PC-9 (cell line): ENCODE measurements at regions not wholly inside any gene's neighbourhood (a gene's known extent, or its start where the extent isn't known, plus 50 kb on each side); places are given as distances from the start of the nearest gene placed in this dataset.
A peak's percentile ranks its signal among the peaks of the same experiment; 100 is the strongest.

ENCODE experiments used
- BruUV-seq: library from RNA; stranded (reverse); fragments of 400-500 nt; replicated peaks from 2 replicates; lab custom pipeline; 2021; lab: Mats Ljungman, UMichigan
- CTCF ChIA-PET: fragments of 300-600 bp; sonication (Branson Sonifier 250); formaldehyde crosslinking; loops from one replicate; lab custom pipeline; 2022; ENCODE audit warnings: antibody characterized with exemption; lab: Charles Lee
- POLR2A ChIA-PET: fragments of 300-600 bp; sonication (Branson Sonifier 250); formaldehyde crosslinking; loops from one replicate; lab custom pipeline; 2022; ENCODE audit warnings: antibody characterized with exemption; ENCODE audit not compliant: unreplicated experiment; lab: Charles Lee
- DNase-seq, 2 experiments: peaks; one replicate each; pipeline versions ENCODE4 v3.0.0 to v3.0.0-alpha.2; 2015 to 2022; ENCODE audit warnings: mixed read lengths in 1 of 2
- H2AFZ ChIP-seq: fragments of 200-600 bp; sonication (generic); 2 replicates; pipeline ENCODE4 v1.8.1; 2017; ENCODE audit warnings: antibody characterized with exemption
- H3F3A ChIP-seq: fragments of 200-600 bp; sonication (generic); 2 replicates; pipeline ENCODE4 v1.8.1; 2017; ENCODE audit warnings: antibody characterized with exemption, mild to moderate bottlenecking, low read depth; ENCODE audit not compliant: insufficient read depth
- H3K27ac ChIP-seq: fragments of 200-600 bp; sonication (generic); 2 replicates; pipeline ENCODE4 v1.6.1; 2016; ENCODE audit warnings: mixed run types
- H3K27me3 ChIP-seq: fragments of 200-600 bp; sonication (generic); 2 replicates; pipeline ENCODE4 v1.6.1; 2016; ENCODE audit warnings: low read depth, mixed run types; ENCODE audit not compliant: insufficient read depth
- H3K36me3 ChIP-seq: fragments of 200-600 bp; sonication (generic); 2 replicates; pipeline ENCODE4 v1.6.1; 2016; ENCODE audit warnings: low read depth, mixed run types
- H3K4me1 ChIP-seq: fragments of 200-600 bp; sonication (generic); replicated peaks from 2 replicates; pipeline ENCODE4 v1.6.1; 2016; ENCODE audit warnings: mixed run types; ENCODE audit not compliant: insufficient read depth
- H3K4me2 ChIP-seq: fragments of 200-600 bp; sonication (generic); 2 replicates; pipeline ENCODE4 v1.6.1; 2017; ENCODE audit warnings: mixed run types
- H3K4me3 ChIP-seq: fragments of 200-600 bp; sonication (generic); 2 replicates; pipeline ENCODE4 v1.6.1; 2016; ENCODE audit warnings: mixed run types
- H3K79me2 ChIP-seq: fragments of 200-600 bp; sonication (generic); 2 replicates; pipeline ENCODE4 v1.6.1; 2017; ENCODE audit warnings: low read depth, mixed run types
- H3K9me2 ChIP-seq: fragments of 200-600 bp; sonication (generic); 2 replicates; pipeline ENCODE4 v1.8.1; 2017; ENCODE audit warnings: mild to moderate bottlenecking; ENCODE audit not compliant: insufficient read depth
- H3K9me3 ChIP-seq: fragments of 200-600 bp; sonication (generic); 2 replicates; pipeline ENCODE4 v1.8.1; 2016; ENCODE audit warnings: low read depth; ENCODE audit not compliant: insufficient read depth
- H4K20me1 ChIP-seq: fragments of 200-600 bp; sonication (generic); 2 replicates; pipeline ENCODE4 v1.8.1; 2017; ENCODE audit not compliant: insufficient read depth
- CTCF ChIP-seq: fragments of 200-600 bp; sonication (generic); conservative IDR thresholded peaks from 2 replicates; pipeline ENCODE4 v1.6.1; 2017; ENCODE audit warnings: mixed run types, antibody characterized with exemption, mild to moderate bottlenecking, moderate library complexity
- EZH2 ChIP-seq: fragments of 200-600 bp; sonication (generic); IDR thresholded peaks from 2 replicates; pipeline ENCODE4 v1.8.0; 2017; ENCODE audit warnings: antibody characterized with exemption, low read depth
- intact Hi-C: fragments of 100-400 bp; cut with micrococcal nuclease; formaldehyde crosslinking; loops from one replicate; pipeline ENCODE4 v1.10.0; 2022; ENCODE audit not compliant: unreplicated experiment

GRCh38 chr12:25811656-25812126, 146.8 kb upstream of the RASSF8 start:
- 0 out of 2 replicates have a peak, but pooled peaks cover 3% of the 10 kb centered on the region for H3K9me3 ChIP-seq
- no peaks in the 10 kb centered on the region for H3K36me3 ChIP-seq
- intact Hi-C loops: no loop called here
- no TSS peak for BruUV-seq
- H3K79me2 ChIP-seq: no peaks in the 10 kb centered on the region
- no peak overlapping the region for H3K27ac ChIP-seq
- H3K9me2 ChIP-seq: no peaks in the 10 kb centered on the region
- H3K4me2 ChIP-seq: no peak overlapping the region
- TF ChIP-seq CTCF: no peak
- TF ChIP-seq EZH2: no peak
- ChIA-PET CTCF (no interaction called here), POLR2A (interaction anchor here (0.6 kb wide), 1 partner anchor 8 kb away, joined by 4 read pairs; no protein-coding TSS in a partner anchor)
- H3K27me3 ChIP-seq: no peaks in the 10 kb centered on the region
- H2AFZ ChIP-seq: no peak overlapping the region; the same call in 1 of the 2 replicates
- H4K20me1 ChIP-seq: no peaks in the 10 kb centered on the region
- H3F3A ChIP-seq: no peaks in the 10 kb centered on the region
- no peak overlapping the region for H3K4me3 ChIP-seq
- no peak for DNase-seq
- no peaks in the 10 kb centered on the region for H3K4me1 ChIP-seq

GRCh38 chr12:25812295-25812694, 146.2 kb upstream of the RASSF8 start:
- POLR2A ChIA-PET: interaction anchor here (0.5 kb wide), 1 partner anchor 959 kb away, joined by 5 read pairs; no protein-coding TSS in a partner anchor
- no peak for DNase-seq
- H3K79me2 ChIP-seq: no peaks in the 10 kb centered on the region
- H3K9me3 ChIP-seq: 0 out of 2 replicates have a peak, but pooled peaks cover 3% of the 10 kb centered on the region
- H3K4me1 ChIP-seq: no peaks in the 10 kb centered on the region
- no peak overlapping the region for H3K4me3 ChIP-seq
- H3F3A ChIP-seq: no peaks in the 10 kb centered on the region
- intact Hi-C loops: no loop called here
- no peak for TF ChIP-seq EZH2
- H3K36me3 ChIP-seq: no peaks in the 10 kb centered on the region
- CTCF ChIA-PET: interaction anchor here (0.6 kb wide), 1 partner anchor 376 kb away, joined by 3 read pairs; no protein-coding TSS in a partner anchor
- no peaks in the 10 kb centered on the region for H4K20me1 ChIP-seq
- H2AFZ ChIP-seq: no peak overlapping the region
- H3K27me3 ChIP-seq: no peaks in the 10 kb centered on the region
- no peak overlapping the region for H3K27ac ChIP-seq
- no TSS peak for BruUV-seq
- H3K9me2 ChIP-seq: no peaks in the 10 kb centered on the region
- no peak overlapping the region for H3K4me2 ChIP-seq

- ChIA-PET POLR2A (no interaction called here), CTCF (no interaction called here)
- H4K20me1 ChIP-seq: no peaks in the 10 kb centered on the region
- no peaks in the 10 kb centered on the region for H3K9me2 ChIP-seq
- DNase-seq: no peak
- H2AFZ ChIP-seq: peak overlapping the region; percentile 34; the same call in 1 of the 2 replicates
- H3K4me1 ChIP-seq: no peaks in the 10 kb centered on the region
- H3F3A ChIP-seq: no peaks in the 10 kb centered on the region
- H3K27me3 ChIP-seq: no peaks in the 10 kb centered on the region
- peaks cover 9% of the 10 kb centered on the region; the same call in 1 of the 2 replicates for H3K9me3 ChIP-seq
- no TSS peak for BruUV-seq
- H3K27ac ChIP-seq: no peak overlapping the region
- H3K79me2 ChIP-seq: no peaks in the 10 kb centered on the region
- no peak overlapping the region for H3K4me2 ChIP-seq
- no peak overlapping the region for H3K4me3 ChIP-seq
- intact Hi-C loops: no loop called here
- TF ChIP-seq CTCF (no peak), EZH2 (no peak)
- no peaks in the 10 kb centered on the region for H3K36me3 ChIP-seq
Measured at GRCh38 chr12:25813843-25814242, 144.6 kb upstream of the RASSF8 start.

GRCh38 chr12:25816637-25817036, 141.8 kb upstream of the RASSF8 start:
- Histone ChIP-seq H3K9me3 (peaks cover 6% of the 10 kb centered on the region; the same call in 1 of the 2 replicates), H3K4me1 (no peaks in the 10 kb centered on the region)
- intact Hi-C loops: no loop called here

More at GRCh38 chr12:25816637-25817036, 141.8 kb upstream of the RASSF8 start:
- Histone ChIP-seq H4K20me1 (no peaks in the 10 kb centered on the region), H3K4me2 (no peak overlapping the region), H3K27me3 (no peaks in the 10 kb centered on the region), H2AFZ (no peak overlapping the region), H3K79me2 (no peaks in the 10 kb centered on the region), H3K27ac (no peak overlapping the region), H3K4me3 (no peak overlapping the region), H3K36me3 (no peaks in the 10 kb centered on the region), H3K9me2 (no peaks in the 10 kb centered on the region), H3F3A (no peaks in the 10 kb centered on the region)
- TF ChIP-seq EZH2: no peak
- no peak for TF ChIP-seq CTCF
- POLR2A ChIA-PET: no interaction called here
- no peak for DNase-seq
- CTCF ChIA-PET: no interaction called here
- BruUV-seq: no TSS peak
